Activated CD8-positive, alpha-beta T cell treated with anti-CD3 and anti-CD28 coated beads for 36 hours (primary cell): ENCODE measurements at regions not wholly inside any gene's neighbourhood (a gene's known extent, or its start where the extent isn't known, plus 50 kb on each side); places are given as distances from the start of the nearest gene placed in this dataset.

Experiments used
- ATAC-seq: fragments of 200-7000 bp; cut with Tn5 transposase; one replicate; pipeline ENCODE4 v1.10.0; 2021; ENCODE audit warnings: mild to moderate bottlenecking, moderate library complexity
- CTCF ChIA-PET: fragments of 350-600 bp; sonication (Branson Sonifier 250); formaldehyde crosslinking; loops from one replicate; lab custom pipeline; 2021; ENCODE audit warnings: antibody characterized with exemption; lab: Charles Lee
- POLR2A ChIA-PET: fragments of 350-600 bp; sonication (Branson Sonifier 250); formaldehyde crosslinking; loops from one replicate; lab custom pipeline; 2021; ENCODE audit warnings: antibody characterized with exemption; lab: Charles Lee
- DNase-seq: peaks from one replicate; pipeline ENCODE4 v3.0.0-alpha.2; 2020
- H3K27ac Mint-ChIP-seq: one replicate; pipeline ENCODE4 v1.8.0; 2021; ENCODE audit warnings: mild to moderate bottlenecking, mixed read lengths
- H3K27me3 Mint-ChIP-seq: one replicate; pipeline ENCODE4 v1.8.0; 2021; ENCODE audit warnings: mixed read lengths
- H3K36me3 Mint-ChIP-seq: one replicate; pipeline ENCODE4 v1.8.0; 2021; ENCODE audit warnings: low read depth, mixed read lengths
- H3K4me1 Mint-ChIP-seq: one replicate; pipeline ENCODE4 v1.8.0; 2021; ENCODE audit warnings: low read depth, mixed read lengths
- H3K4me3 Mint-ChIP-seq: one replicate; pipeline ENCODE4 v1.8.0; 2021; ENCODE audit warnings: mild to moderate bottlenecking, moderate library complexity, mixed read lengths
- H3K9me3 Mint-ChIP-seq: one replicate; pipeline ENCODE4 v1.8.0; 2021; ENCODE audit warnings: mixed read lengths
- intact Hi-C: fragments of 100-400 bp; cut with micrococcal nuclease; formaldehyde crosslinking; loops from one replicate; pipeline ENCODE4 v1.10.0; 2022
- TF ChIP-seq, protein P1 (sequence below): fragments of 200-600 bp; IDR thresholded peaks from one replicate; pipeline ENCODE4 v1.8.0; 2022; ENCODE audit warnings: antibody characterized with exemption, mild to moderate bottlenecking

GRCh38 chr6:50277774-50278173 is 228.0 kb upstream of the DEFB112 start:
- H3K4me1 Mint-ChIP-seq = no peaks in the 10 kb centered on the region
- ATAC-seq (no peak), DNase-seq (no peak)
- H3K27ac Mint-ChIP-seq = no peak overlapping the region
- no peaks in the 10 kb centered on the region for H3K36me3 Mint-ChIP-seq
- TF ChIP-seq, protein P1, sequence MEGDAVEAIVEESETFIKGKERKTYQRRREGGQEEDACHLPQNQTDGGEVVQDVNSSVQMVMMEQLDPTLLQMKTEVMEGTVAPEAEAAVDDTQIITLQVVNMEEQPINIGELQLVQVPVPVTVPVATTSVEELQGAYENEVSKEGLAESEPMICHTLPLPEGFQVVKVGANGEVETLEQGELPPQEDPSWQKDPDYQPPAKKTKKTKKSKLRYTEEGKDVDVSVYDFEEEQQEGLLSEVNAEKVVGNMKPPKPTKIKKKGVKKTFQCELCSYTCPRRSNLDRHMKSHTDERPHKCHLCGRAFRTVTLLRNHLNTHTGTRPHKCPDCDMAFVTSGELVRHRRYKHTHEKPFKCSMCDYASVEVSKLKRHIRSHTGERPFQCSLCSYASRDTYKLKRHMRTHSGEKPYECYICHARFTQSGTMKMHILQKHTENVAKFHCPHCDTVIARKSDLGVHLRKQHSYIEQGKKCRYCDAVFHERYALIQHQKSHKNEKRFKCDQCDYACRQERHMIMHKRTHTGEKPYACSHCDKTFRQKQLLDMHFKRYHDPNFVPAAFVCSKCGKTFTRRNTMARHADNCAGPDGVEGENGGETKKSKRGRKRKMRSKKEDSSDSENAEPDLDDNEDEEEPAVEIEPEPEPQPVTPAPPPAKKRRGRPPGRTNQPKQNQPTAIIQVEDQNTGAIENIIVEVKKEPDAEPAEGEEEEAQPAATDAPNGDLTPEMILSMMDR = no peak
- intact Hi-C loops = no loop called here
- no peaks in the 10 kb centered on the region for H3K9me3 Mint-ChIP-seq
- H3K27me3 Mint-ChIP-seq = no peaks in the 10 kb centered on the region
- ChIA-PET POLR2A (no interaction called here), CTCF (no interaction called here)
- H3K4me3 Mint-ChIP-seq = no peak overlapping the region

DNA sequence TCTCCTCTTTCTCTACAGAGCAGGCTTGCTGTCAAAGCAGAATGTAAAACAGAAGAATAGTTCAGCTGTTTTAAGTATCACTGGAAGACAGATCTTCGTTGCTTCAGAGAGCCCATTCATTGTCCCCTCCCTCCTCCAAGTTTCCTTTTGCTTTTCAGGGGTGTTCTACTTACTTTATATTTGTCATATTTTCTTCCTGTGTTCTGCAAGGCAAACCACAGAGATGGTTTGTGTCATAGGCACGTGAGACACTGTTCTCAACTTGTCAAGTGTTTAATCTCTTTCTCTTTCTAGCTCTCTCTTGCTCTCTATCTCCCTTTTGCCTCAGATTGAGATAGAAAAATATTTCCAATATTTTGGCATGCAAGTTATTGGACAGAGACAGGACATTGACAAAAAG is 228.9 kb upstream of the DEFB112 start:
- TF ChIP-seq, protein P1 = no peak
- H3K4me3 Mint-ChIP-seq = no peak overlapping the region
- POLR2A ChIA-PET = no interaction called here
- no peaks in the 10 kb centered on the region for H3K27me3 Mint-ChIP-seq
- no peaks in the 10 kb centered on the region for H3K4me1 Mint-ChIP-seq
- CTCF ChIA-PET = no interaction called here
- ATAC-seq (no peak), DNase-seq (no peak)
- no peak overlapping the region for H3K27ac Mint-ChIP-seq
- no peaks in the 10 kb centered on the region for H3K36me3 Mint-ChIP-seq
- no peaks in the 10 kb centered on the region for H3K9me3 Mint-ChIP-seq
- intact Hi-C loops = no loop called here

- CTCF ChIA-PET = no interaction called here
- no peak overlapping the region for H3K4me3 Mint-ChIP-seq
These were observed 236.0 kb upstream of the DEFB112 start for GRCh38 chr6:50285735-50286134.

GRCh38 chr6:50288241-50288640 is 238.5 kb upstream of the DEFB112 start:
- Mint-ChIP-seq H3K36me3 (no peaks in the 10 kb centered on the region), H3K9me3 (peaks cover 4% of the 10 kb centered on the region), H3K4me1 (no peaks in the 10 kb centered on the region), H3K27ac (no peak overlapping the region), H3K4me3 (no peak overlapping the region), H3K27me3 (no peaks in the 10 kb centered on the region)
- CTCF ChIA-PET = no interaction called here
- no peak for DNase-seq
- POLR2A ChIA-PET = no interaction called here
- ATAC-seq = no peak
- TF ChIP-seq, protein P1 = no peak
- intact Hi-C loops = no loop called here

More at GRCh38 chr6:50285735-50286134, 236.0 kb upstream of the DEFB112 start:
- Mint-ChIP-seq H3K9me3 (peaks cover 4% of the 10 kb centered on the region), H3K27me3 (no peaks in the 10 kb centered on the region), H3K27ac (no peak overlapping the region), H3K36me3 (no peaks in the 10 kb centered on the region), H3K4me1 (no peaks in the 10 kb centered on the region)
- DNase-seq (no peak), ATAC-seq (no peak)
- TF ChIP-seq, protein P1 = no peak
- intact Hi-C loops = no loop called here
- POLR2A ChIA-PET = no interaction called here

DNA sequence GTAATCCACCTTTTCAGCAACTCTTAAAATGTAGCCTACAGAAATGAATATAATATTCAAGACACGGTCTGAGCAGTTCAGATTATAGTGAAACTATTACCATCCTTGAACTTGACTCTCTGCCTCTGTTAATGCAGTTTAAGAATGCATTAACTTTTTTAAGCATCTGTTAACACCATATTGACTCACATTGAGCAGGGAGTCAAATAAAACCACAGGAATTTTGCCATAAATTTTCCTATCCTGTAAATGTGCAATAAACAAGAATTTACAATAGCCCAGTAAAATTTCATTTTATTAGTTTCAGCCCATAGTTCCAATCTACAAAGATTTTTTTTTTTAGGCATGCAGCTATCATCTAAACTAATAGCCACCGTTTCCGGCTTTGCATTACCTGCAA is 239.2 kb upstream of the DEFB112 start:
- Mint-ChIP-seq H3K9me3 (peaks cover 4% of the 10 kb centered on the region), H3K27me3 (no peaks in the 10 kb centered on the region), H3K36me3 (no peaks in the 10 kb centered on the region), H3K4me1 (no peaks in the 10 kb centered on the region), H3K4me3 (no peak overlapping the region), H3K27ac (no peak overlapping the region)
- intact Hi-C loops = no loop called here
- POLR2A ChIA-PET = no interaction called here
- ATAC-seq (no peak), DNase-seq (no peak)
- TF ChIP-seq, protein P1 = no peak
- CTCF ChIA-PET = no interaction called here
